ENCODE measurements at regions not wholly inside any gene's neighbourhood (a gene's known extent, or its start where the extent isn't known, plus 50 kb on each side); places are given as distances from the start of the nearest gene placed in this dataset.

DNA sequence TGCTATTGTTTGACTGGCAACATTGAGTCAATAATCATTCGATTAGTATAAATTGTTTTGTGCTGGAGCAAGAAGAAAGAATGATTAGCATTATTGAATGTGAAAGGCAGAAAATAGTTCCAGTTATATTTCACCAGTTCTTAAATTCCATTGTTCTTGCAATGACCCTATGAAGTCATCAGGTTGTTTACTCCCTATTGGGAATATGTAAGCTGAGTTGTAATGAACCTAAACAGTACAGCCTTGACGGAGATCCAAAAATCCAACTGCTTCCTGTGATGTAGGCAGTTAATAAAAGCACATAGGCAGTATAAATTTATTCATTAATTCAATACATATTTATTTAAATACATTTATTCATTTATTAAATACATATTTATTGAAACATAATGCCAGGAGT, 947.5 kb downstream of the PCDH7 start:
- Histone ChIP-seq H3K9ac (ENCODE audit: low read length) (no peak overlapping the region), H3K36me3 (ENCODE audit: control insufficient read depth, insufficient read depth, low read length) (no peaks in the 10 kb centered on the region), H3K27me3 (ENCODE audit: control insufficient read depth, insufficient read depth, low read length) (no peaks in the 10 kb centered on the region), H3K9me3 (ENCODE audit: control insufficient read depth, insufficient read depth, low read depth, low read length) (no peaks in the 10 kb centered on the region), H3K4me3 (ENCODE audit: low read depth, low read length) (no peak overlapping the region), H3K27ac (ENCODE audit: low read depth, low read length) (no peak overlapping the region), H3K4me1 (ENCODE audit: control insufficient read depth, insufficient read depth, low read length) (no peaks in the 10 kb centered on the region)

DNA sequence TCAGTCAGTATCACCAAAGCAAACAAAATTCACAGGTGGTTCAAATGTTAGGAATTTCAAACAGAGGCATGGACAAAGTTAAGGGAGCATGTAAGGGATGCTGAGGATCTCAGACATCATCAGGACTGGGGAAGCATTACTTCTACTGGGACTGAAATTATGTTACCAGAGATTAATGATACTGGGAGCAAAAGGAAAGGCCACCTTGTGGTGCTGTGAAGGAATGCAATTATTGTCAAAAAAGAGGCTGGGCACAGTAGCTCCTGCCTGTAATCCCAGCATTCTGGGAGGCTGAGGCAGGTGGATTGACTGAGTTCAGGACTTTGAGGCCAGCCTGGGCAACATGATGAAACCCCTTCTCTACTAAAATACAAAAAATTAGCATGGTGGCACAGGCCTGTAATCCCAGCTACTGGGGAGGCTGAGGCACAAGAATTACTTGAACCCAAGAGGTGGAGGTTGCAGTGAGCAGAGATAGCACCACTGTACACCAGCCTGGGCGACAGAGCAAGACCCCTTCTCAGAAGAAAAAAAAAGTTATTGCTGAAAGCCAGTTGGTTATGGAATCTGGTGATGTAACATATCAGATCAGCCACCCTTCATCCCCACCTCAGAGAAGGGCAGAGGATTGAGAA, 954.3 kb downstream of the PCDH7 start:
- Histone ChIP-seq H3K9ac (ENCODE audit: low read length) (no peak overlapping the region), H3K27me3 (ENCODE audit: control insufficient read depth, insufficient read depth, low read length) (no peaks in the 10 kb centered on the region), H3K36me3 (ENCODE audit: control insufficient read depth, insufficient read depth, low read length) (no peaks in the 10 kb centered on the region), H3K27ac (ENCODE audit: low read depth, low read length) (no peak overlapping the region), H3K9me3 (ENCODE audit: control insufficient read depth, insufficient read depth, low read depth, low read length) (no peaks in the 10 kb centered on the region), H3K4me1 (ENCODE audit: control insufficient read depth, insufficient read depth, low read length) (no peaks in the 10 kb centered on the region), H3K4me3 (ENCODE audit: low read depth, low read length) (no peak overlapping the region)

GRCh38 chr4:31678356-31678755, 958.2 kb downstream of the PCDH7 start:
- Histone ChIP-seq H3K36me3 (ENCODE audit: control insufficient read depth, insufficient read depth, low read length) (no peaks in the 10 kb centered on the region), H3K4me1 (ENCODE audit: control insufficient read depth, insufficient read depth, low read length) (no peaks in the 10 kb centered on the region), H3K27me3 (ENCODE audit: control insufficient read depth, insufficient read depth, low read length) (no peaks in the 10 kb centered on the region), H3K9me3 (ENCODE audit: control insufficient read depth, insufficient read depth, low read depth, low read length) (no peaks in the 10 kb centered on the region), H3K9ac (ENCODE audit: low read length) (no peak overlapping the region), H3K27ac (ENCODE audit: low read depth, low read length) (no peak overlapping the region), H3K4me3 (ENCODE audit: low read depth, low read length) (no peak overlapping the region)

DNA sequence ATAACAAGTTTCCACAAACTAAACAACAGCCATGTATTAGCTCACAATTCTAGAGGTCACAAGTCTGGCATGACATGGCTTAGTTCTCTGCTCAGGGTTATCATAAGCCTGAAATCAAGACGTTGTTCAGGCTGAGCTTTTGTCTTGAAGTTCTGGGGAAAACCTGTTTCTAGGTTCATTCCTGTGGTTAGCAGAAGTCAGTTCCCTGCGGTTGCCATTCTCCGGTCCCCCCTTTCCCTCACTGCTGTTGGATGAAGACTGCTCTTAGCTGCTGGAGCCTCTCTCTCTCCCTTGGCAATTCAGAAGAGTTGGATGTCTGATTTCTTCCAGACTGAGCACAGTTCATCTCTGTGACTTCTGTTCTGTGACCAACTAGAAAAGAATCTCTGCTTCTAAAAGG, 962.6 kb downstream of the PCDH7 start:
- no peaks in the 10 kb centered on the region for H3K27me3 ChIP-seq (ENCODE audit: control insufficient read depth, insufficient read depth, low read length)
- no peaks in the 10 kb centered on the region for H3K36me3 ChIP-seq (ENCODE audit: control insufficient read depth, insufficient read depth, low read length)
- H3K9me3 ChIP-seq (ENCODE audit: control insufficient read depth, insufficient read depth, low read depth, low read length): no peaks in the 10 kb centered on the region
- no peaks in the 10 kb centered on the region for H3K4me1 ChIP-seq (ENCODE audit: control insufficient read depth, insufficient read depth, low read length)
- H3K4me3 ChIP-seq (ENCODE audit: low read depth, low read length): no peak overlapping the region
- H3K27ac ChIP-seq (ENCODE audit: low read depth, low read length): no peak overlapping the region
- no peak overlapping the region for H3K9ac ChIP-seq (ENCODE audit: low read length)

DNA sequence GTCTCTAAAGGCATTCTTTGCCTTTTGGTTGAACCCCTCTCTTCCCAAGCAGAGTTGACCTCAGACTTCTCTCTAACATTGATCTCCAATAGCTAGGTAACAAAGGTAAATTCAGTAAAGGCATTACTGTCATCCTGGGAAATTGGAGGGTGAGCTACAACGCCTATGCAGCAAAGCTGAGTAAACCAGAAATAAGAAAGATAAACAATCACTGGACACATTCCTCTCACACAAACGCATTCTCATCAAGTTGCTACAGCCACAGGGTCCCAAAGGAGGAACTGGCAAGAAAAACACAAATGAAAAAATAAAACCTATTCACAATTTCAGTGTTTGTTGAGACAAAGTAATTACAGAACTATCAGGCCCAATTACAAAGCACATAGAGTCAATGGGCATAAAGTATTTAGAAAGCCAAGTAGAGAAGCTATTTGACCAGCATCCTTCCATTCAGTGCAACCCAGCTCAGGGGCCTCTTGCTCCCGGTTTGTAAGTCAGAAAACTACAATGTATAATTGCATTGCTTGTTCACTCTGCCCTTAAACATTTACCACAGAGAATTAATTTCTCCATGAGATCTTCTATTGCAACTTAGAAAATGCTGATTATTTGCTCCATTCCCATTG, 967.7 kb downstream of the PCDH7 start:
- no peaks in the 10 kb centered on the region for H3K36me3 ChIP-seq (ENCODE audit: control insufficient read depth, insufficient read depth, low read length)
- no peaks in the 10 kb centered on the region for H3K27me3 ChIP-seq (ENCODE audit: control insufficient read depth, insufficient read depth, low read length)
- no peak overlapping the region for H3K4me3 ChIP-seq (ENCODE audit: low read depth, low read length)
- no peak overlapping the region for H3K27ac ChIP-seq (ENCODE audit: low read depth, low read length)
- H3K9me3 ChIP-seq (ENCODE audit: control insufficient read depth, insufficient read depth, low read depth, low read length): no peaks in the 10 kb centered on the region
- H3K4me1 ChIP-seq (ENCODE audit: control insufficient read depth, insufficient read depth, low read length): no peaks in the 10 kb centered on the region
- no peak overlapping the region for H3K9ac ChIP-seq (ENCODE audit: low read length)

DNA sequence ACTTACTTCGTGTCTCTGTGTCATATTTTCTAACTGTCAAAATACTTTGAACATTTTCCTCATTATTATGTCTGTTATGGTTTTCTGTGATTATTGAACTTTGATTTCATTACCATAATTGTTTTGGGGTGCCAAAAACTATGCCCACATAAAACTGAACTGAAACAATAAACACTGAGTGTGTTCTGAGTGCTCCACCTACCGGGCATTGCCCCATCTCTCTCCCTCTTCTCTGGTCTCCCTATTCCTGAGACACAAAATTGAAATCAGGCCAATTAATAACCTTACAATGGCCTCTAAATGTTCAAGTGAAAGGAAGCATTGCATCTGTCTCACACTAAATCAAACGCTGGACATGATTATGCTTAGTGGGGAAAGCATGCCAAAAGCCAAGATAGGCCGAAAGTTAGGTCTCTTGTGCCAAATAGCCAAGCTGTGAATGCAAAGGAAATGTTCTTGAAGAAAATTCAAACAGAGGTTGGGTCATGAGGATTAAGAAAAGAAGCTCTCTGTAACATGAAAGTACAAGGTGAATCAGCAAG, 972.3 kb downstream of the PCDH7 start:
- Histone ChIP-seq H3K36me3 (ENCODE audit: control insufficient read depth, insufficient read depth, low read length) (no peaks in the 10 kb centered on the region), H3K9me3 (ENCODE audit: control insufficient read depth, insufficient read depth, low read depth, low read length) (no peaks in the 10 kb centered on the region), H3K4me1 (ENCODE audit: control insufficient read depth, insufficient read depth, low read length) (no peaks in the 10 kb centered on the region), H3K9ac (ENCODE audit: low read length) (no peak overlapping the region), H3K27me3 (ENCODE audit: control insufficient read depth, insufficient read depth, low read length) (no peaks in the 10 kb centered on the region), H3K27ac (ENCODE audit: low read depth, low read length) (no peak overlapping the region), H3K4me3 (ENCODE audit: low read depth, low read length) (no peak overlapping the region)

GRCh38 chr4:31701256-31701655, 981.1 kb downstream of the PCDH7 start:
- no peaks in the 10 kb centered on the region for H3K36me3 ChIP-seq (ENCODE audit: control insufficient read depth, insufficient read depth, low read length)
- no peak overlapping the region for H3K4me3 ChIP-seq (ENCODE audit: low read depth, low read length)
- no peak overlapping the region for H3K9ac ChIP-seq (ENCODE audit: low read length)
- H3K4me1 ChIP-seq (ENCODE audit: control insufficient read depth, insufficient read depth, low read length): no peaks in the 10 kb centered on the region
- H3K9me3 ChIP-seq (ENCODE audit: control insufficient read depth, insufficient read depth, low read depth, low read length): peaks cover 8% of the 10 kb centered on the region; the same call in 1 of the 2 replicates
- H3K27me3 ChIP-seq (ENCODE audit: control insufficient read depth, insufficient read depth, low read length): no peaks in the 10 kb centered on the region
- no peak overlapping the region for H3K27ac ChIP-seq (ENCODE audit: low read depth, low read length)

GRCh38 chr4:31702326-31702725, 982.2 kb downstream of the PCDH7 start:
- Histone ChIP-seq H3K4me3 (ENCODE audit: low read depth, low read length) (no peak overlapping the region), H3K9ac (ENCODE audit: low read length) (no peak overlapping the region), H3K4me1 (ENCODE audit: control insufficient read depth, insufficient read depth, low read length) (no peaks in the 10 kb centered on the region), H3K27me3 (ENCODE audit: control insufficient read depth, insufficient read depth, low read length) (no peaks in the 10 kb centered on the region), H3K36me3 (ENCODE audit: control insufficient read depth, insufficient read depth, low read length) (no peaks in the 10 kb centered on the region), H3K9me3 (ENCODE audit: control insufficient read depth, insufficient read depth, low read depth, low read length) (peaks cover 8% of the 10 kb centered on the region; the same call in 1 of the 2 replicates), H3K27ac (ENCODE audit: low read depth, low read length) (no peak overlapping the region)

GRCh38 chr4:31714238-31714637, 994.1 kb downstream of the PCDH7 start:
- Histone ChIP-seq H3K27ac (ENCODE audit: low read depth, low read length) (no peak overlapping the region), H3K4me3 (ENCODE audit: low read depth, low read length) (no peak overlapping the region), H3K36me3 (ENCODE audit: control insufficient read depth, insufficient read depth, low read length) (no peaks in the 10 kb centered on the region), H3K4me1 (ENCODE audit: control insufficient read depth, insufficient read depth, low read length) (no peaks in the 10 kb centered on the region), H3K9me3 (ENCODE audit: control insufficient read depth, insufficient read depth, low read depth, low read length) (0 out of 2 replicates have a peak, but pooled peaks cover 3% of the 10 kb centered on the region), H3K9ac (ENCODE audit: low read length) (no peak overlapping the region), H3K27me3 (ENCODE audit: control insufficient read depth, insufficient read depth, low read length) (no peaks in the 10 kb centered on the region)

- Histone ChIP-seq H3K4me1 (ENCODE audit: control insufficient read depth, insufficient read depth, low read length) (no peaks in the 10 kb centered on the region), H3K27me3 (ENCODE audit: control insufficient read depth, insufficient read depth, low read length) (no peaks in the 10 kb centered on the region), H3K4me3 (ENCODE audit: low read depth, low read length) (no peak overlapping the region), H3K36me3 (ENCODE audit: control insufficient read depth, insufficient read depth, low read length) (no peaks in the 10 kb centered on the region), H3K9ac (ENCODE audit: low read length) (no peak overlapping the region), H3K27ac (ENCODE audit: low read depth, low read length) (no peak overlapping the region), H3K9me3 (ENCODE audit: control insufficient read depth, insufficient read depth, low read depth, low read length) (0 out of 2 replicates have a peak, but pooled peaks cover 4% of the 10 kb centered on the region)
Measured at GRCh38 chr4:31715302-31715701, 995.1 kb downstream of the PCDH7 start.

GRCh38 chr4:31727030-31727429, 1006.9 kb downstream of the PCDH7 start:
- H3K4me1 ChIP-seq (ENCODE audit: control insufficient read depth, insufficient read depth, low read length): no peaks in the 10 kb centered on the region
- no peak overlapping the region for H3K4me3 ChIP-seq (ENCODE audit: low read depth, low read length)
- H3K27ac ChIP-seq (ENCODE audit: low read depth, low read length): no peak overlapping the region
- H3K9me3 ChIP-seq (ENCODE audit: control insufficient read depth, insufficient read depth, low read depth, low read length): no peaks in the 10 kb centered on the region
- no peak overlapping the region for H3K9ac ChIP-seq (ENCODE audit: low read length)
- no peaks in the 10 kb centered on the region for H3K36me3 ChIP-seq (ENCODE audit: control insufficient read depth, insufficient read depth, low read length)
- H3K27me3 ChIP-seq (ENCODE audit: control insufficient read depth, insufficient read depth, low read length): no peaks in the 10 kb centered on the region
